PC-3 (cell line): ENCODE measurements at regions not wholly inside any gene's neighbourhood (a gene's known extent, or its start where the extent isn't known, plus 50 kb on each side); places are given as distances from the start of the nearest gene placed in this dataset.

ENCODE experiments used
- ATAC-seq: fragments of 200-7000 bp; cut with Tn5 transposase; 2 replicates; pipeline ENCODE4 v1.9.1; 2020; ENCODE audit warnings: mild to moderate bottlenecking, moderate library complexity
- BruUV-seq: library from RNA; stranded (reverse); fragments of 400-500 nt; replicated peaks from 2 replicates; lab custom pipeline; 2021; lab: Mats Ljungman, UMichigan
- CTCF ChIA-PET: fragments of 300-600 bp; sonication (Branson Sonifier 250); formaldehyde crosslinking; loops from one replicate; lab custom pipeline; 2022; ENCODE audit warnings: antibody characterized with exemption; lab: Charles Lee
- POLR2A ChIA-PET: fragments of 300-600 bp; sonication (Branson Sonifier 250); formaldehyde crosslinking; loops from one replicate; lab custom pipeline; 2022; ENCODE audit warnings: antibody characterized with exemption; ENCODE audit not compliant: unreplicated experiment; lab: Charles Lee
- DNase-seq: peaks from one replicate; pipeline ENCODE4 v3.0.0-alpha.2; 2015
- H2AFZ ChIP-seq: fragments of 300-600 bp; sonication (generic); 2 replicates; pipeline ENCODE4 v1.6.0; 2016; ENCODE audit warnings: antibody characterized with exemption, low read length
- H3F3A ChIP-seq: fragments of 300-600 bp; sonication (generic); one replicate; pipeline ENCODE4 v1.6.0; 2017; ENCODE audit warnings: antibody characterized with exemption, low read length, control low read depth, mild to moderate bottlenecking; ENCODE audit not compliant: unreplicated experiment
- H3K27ac ChIP-seq: fragments of 300-600 bp; sonication (generic); 2 replicates; pipeline ENCODE4 v1.5.1; 2016; ENCODE audit warnings: mild to moderate bottlenecking, low read length
- H3K27me3 ChIP-seq: fragments of 300-600 bp; sonication (generic); 2 replicates; pipeline ENCODE4 v1.6.1; 2016; ENCODE audit warnings: low read length, mixed read lengths
- H3K36me3 ChIP-seq: fragments of 300-600 bp; sonication (generic); 2 replicates; pipeline ENCODE4 v1.6.1; 2016; ENCODE audit warnings: low read depth, mixed run types, low read length, mixed read lengths
- H3K4me1 ChIP-seq: fragments of 300-600 bp; sonication (generic); 2 replicates; pipeline ENCODE4 v1.5.1; 2016; ENCODE audit warnings: low read length; ENCODE audit not compliant: insufficient read depth
- H3K4me2 ChIP-seq: fragments of 300-600 bp; sonication (generic); 2 replicates; pipeline ENCODE4 v1.6.0; 2016; ENCODE audit warnings: low read length
- H3K4me3 ChIP-seq: fragments of 300-600 bp; sonication (generic); 2 replicates; pipeline ENCODE4 v1.5.1; 2016; ENCODE audit warnings: mild to moderate bottlenecking, low read length, mixed read lengths
- H3K79me2 ChIP-seq: fragments of 300-600 bp; sonication (generic); 2 replicates; pipeline ENCODE4 v1.6.1; 2017; ENCODE audit warnings: low read length, mixed read lengths
- H3K9ac ChIP-seq: fragments of 300-600 bp; sonication (generic); 2 replicates; pipeline ENCODE4 v1.6.0; 2016; ENCODE audit warnings: mild to moderate bottlenecking, low read length
- H3K9me2 ChIP-seq: fragments of 300-600 bp; sonication (generic); replicated peaks from 2 replicates; pipeline ENCODE4 v1.6.1; 2016; ENCODE audit warnings: mixed run types, low read length, mixed read lengths
- H3K9me3 ChIP-seq: fragments of 300-600 bp; sonication (generic); 2 replicates; pipeline ENCODE4 v1.6.1; 2016; ENCODE audit warnings: low read length, mixed read lengths
- H4K20me1 ChIP-seq: fragments of 300-600 bp; sonication (generic); 2 replicates; pipeline ENCODE4 v1.6.1; 2016; ENCODE audit warnings: low read length, mixed read lengths
- CTCF ChIP-seq: fragments of 300-600 bp; sonication (generic); conservative IDR thresholded peaks from 2 replicates; pipeline ENCODE4 v1.5.1; 2017; ENCODE audit warnings: antibody characterized with exemption, low read depth, mild to moderate bottlenecking, low read length
- EZH2 ChIP-seq: fragments of 300-600 bp; sonication (generic); IDR thresholded peaks from one replicate; pipeline ENCODE4 v1.6.1; 2017; ENCODE audit warnings: antibody characterized with exemption, mild to moderate bottlenecking, low read length; ENCODE audit not compliant: unreplicated experiment
- EZH2phosphoT487 ChIP-seq: fragments of 300-600 bp; sonication (generic); IDR thresholded peaks from 2 replicates; pipeline ENCODE4 v1.6.1; 2018; ENCODE audit warnings: mild to moderate bottlenecking, antibody characterized with exemption, low read length, borderline replicate concordance
- intact Hi-C: fragments of 100-400 bp; cut with micrococcal nuclease; formaldehyde crosslinking; loops from 2 replicates; pipeline ENCODE4 v1.9.0; 2023

GRCh38 chr11:101721270-101721669, 137.5 kb upstream of the TRPC6 start:
- Histone ChIP-seq H2AFZ (peak overlapping the region; percentile 29; the same call in 1 of the 2 replicates), H4K20me1 (no peaks in the 10 kb centered on the region), H3K36me3 (no peaks in the 10 kb centered on the region), H3F3A (no peaks in the 10 kb centered on the region), H3K27ac (peak overlapping the region; percentile 35), H3K9ac (no peak overlapping the region), H3K79me2 (no peaks in the 10 kb centered on the region), H3K4me1 (peaks cover 44% of the 10 kb centered on the region), H3K9me3 (no peaks in the 10 kb centered on the region), H3K27me3 (no peaks in the 10 kb centered on the region), H3K4me2 (peak overlapping the region; percentile 26), H3K9me2 (no peaks in the 10 kb centered on the region), H3K4me3 (no peak overlapping the region)
- intact Hi-C loops = loop anchor here (5.0 kb wide), 3 partner anchors 41 to 264 kb away; no protein-coding TSS in a partner anchor
- ChIA-PET CTCF (no interaction called here), POLR2A (no interaction called here)
- no TSS peak for BruUV-seq
- DNase-seq (peak; percentile 79), ATAC-seq (peak; percentile 73)
- TF ChIP-seq CTCF (no peak), EZH2 (no peak), EZH2phosphoT487 (no peak)

- Histone ChIP-seq H3F3A (no peaks in the 10 kb centered on the region), H3K9ac (no peak overlapping the region), H3K4me2 (no peak overlapping the region; the same call in 1 of the 2 replicates), H3K27me3 (no peaks in the 10 kb centered on the region), H3K4me1 (peaks cover 38% of the 10 kb centered on the region), H2AFZ (no peak overlapping the region), H3K27ac (peak overlapping the region; percentile 15), H3K79me2 (no peaks in the 10 kb centered on the region), H3K4me3 (no peak overlapping the region), H3K9me3 (no peaks in the 10 kb centered on the region), H3K9me2 (no peaks in the 10 kb centered on the region), H4K20me1 (no peaks in the 10 kb centered on the region), H3K36me3 (no peaks in the 10 kb centered on the region)
- no TSS peak for BruUV-seq
- ATAC-seq = peak; percentile 14; the same call in 1 of the 2 replicates
- peak; percentile 59 for DNase-seq
- ChIA-PET CTCF (no interaction called here), POLR2A (no interaction called here)
- intact Hi-C loops = no loop called here
- no peak for TF ChIP-seq EZH2
- no peak for TF ChIP-seq CTCF
- no peak for TF ChIP-seq EZH2phosphoT487
Measured at GRCh38 chr11:101718402-101718801, 134.6 kb upstream of the TRPC6 start.

GRCh38 chr11:101717619-101718018, 133.8 kb upstream of the TRPC6 start:
- CTCF ChIA-PET = no interaction called here

More at GRCh38 chr11:101717619-101718018, 133.8 kb upstream of the TRPC6 start:
- Histone ChIP-seq H3K9ac (no peak overlapping the region), H3K4me3 (no peak overlapping the region), H3K27me3 (no peaks in the 10 kb centered on the region), H3K4me2 (no peak overlapping the region), H3K4me1 (peaks cover 31% of the 10 kb centered on the region), H3K9me2 (no peaks in the 10 kb centered on the region), H3K79me2 (no peaks in the 10 kb centered on the region), H3K9me3 (no peaks in the 10 kb centered on the region), H3K36me3 (no peaks in the 10 kb centered on the region), H3F3A (no peaks in the 10 kb centered on the region), H2AFZ (no peak overlapping the region), H3K27ac (peak overlapping the region; percentile 15), H4K20me1 (no peaks in the 10 kb centered on the region)
- POLR2A ChIA-PET = no interaction called here
- intact Hi-C loops = no loop called here
- ATAC-seq = peak; percentile 33
- TF ChIP-seq CTCF (no peak), EZH2 (no peak), EZH2phosphoT487 (no peak)
- peak; percentile 48 for DNase-seq
- no TSS peak for BruUV-seq
